ENCODE measurements at regions not wholly inside any gene's neighbourhood (a gene's known extent, or its start where the extent isn't known, plus 50 kb on each side); places are given as distances from the start of the nearest gene placed in this dataset.
A peak's percentile ranks its signal among the peaks of the same experiment; 100 is the strongest.

DNA sequence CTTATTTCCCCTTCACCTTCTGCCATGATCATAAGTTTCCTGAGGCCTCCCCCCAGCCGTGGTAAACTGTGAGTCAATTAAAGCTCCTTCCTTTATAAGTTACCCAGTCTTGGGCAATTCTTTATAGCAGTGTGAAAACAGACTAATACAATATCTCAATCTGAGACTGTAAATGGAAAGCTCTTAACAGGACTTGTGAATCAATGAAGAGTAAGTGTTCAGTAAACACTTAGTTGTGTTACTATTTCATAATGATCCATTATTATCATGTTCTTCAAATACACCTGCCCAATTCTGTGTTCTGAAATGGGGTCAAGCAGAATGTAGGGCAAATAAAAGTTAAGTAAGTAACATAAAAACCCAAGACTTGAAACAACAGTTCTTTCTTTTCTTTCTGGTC lies 266.2 kb downstream of the TENT5A start:
- Histone ChIP-seq H3K9me3 (ENCODE audit: control insufficient read depth in 4 of 4, insufficient read depth in 3 of 4, low read length in 3 of 4) (no peaks in the 10 kb centered on the region), H3K4me3 (no peak overlapping the region), H3K4me1 (ENCODE audit: control insufficient read depth in 5 of 5, insufficient read depth in 5 of 5, low read length in 5 of 5) (no peaks in the 10 kb centered on the region), H3K36me3 (ENCODE audit: control insufficient read depth in 4 of 4, insufficient read depth in 4 of 4, low read length in 4 of 4) (no peaks in the 10 kb centered on the region), H3K27me3 (ENCODE audit: control insufficient read depth in 3 of 3, insufficient read depth in 3 of 3, low read length in 2 of 3) (no peaks in the 10 kb centered on the region), H3K27ac (ENCODE audit: low read depth in 1 of 2, low read length in 1 of 2) (no peak overlapping the region), H3K9ac (ENCODE audit: insufficient read depth in 1 of 2, low read length in 2 of 2) (no peak overlapping the region)
- 17 to 20% methylated on average over 1 of the region's 1 CpG for WGBS, 2 donors
- ATAC-seq (ENCODE audit: insufficient read depth, low FRiP score), result peak; percentile 11
- TF ChIP-seq, protein P1, sequence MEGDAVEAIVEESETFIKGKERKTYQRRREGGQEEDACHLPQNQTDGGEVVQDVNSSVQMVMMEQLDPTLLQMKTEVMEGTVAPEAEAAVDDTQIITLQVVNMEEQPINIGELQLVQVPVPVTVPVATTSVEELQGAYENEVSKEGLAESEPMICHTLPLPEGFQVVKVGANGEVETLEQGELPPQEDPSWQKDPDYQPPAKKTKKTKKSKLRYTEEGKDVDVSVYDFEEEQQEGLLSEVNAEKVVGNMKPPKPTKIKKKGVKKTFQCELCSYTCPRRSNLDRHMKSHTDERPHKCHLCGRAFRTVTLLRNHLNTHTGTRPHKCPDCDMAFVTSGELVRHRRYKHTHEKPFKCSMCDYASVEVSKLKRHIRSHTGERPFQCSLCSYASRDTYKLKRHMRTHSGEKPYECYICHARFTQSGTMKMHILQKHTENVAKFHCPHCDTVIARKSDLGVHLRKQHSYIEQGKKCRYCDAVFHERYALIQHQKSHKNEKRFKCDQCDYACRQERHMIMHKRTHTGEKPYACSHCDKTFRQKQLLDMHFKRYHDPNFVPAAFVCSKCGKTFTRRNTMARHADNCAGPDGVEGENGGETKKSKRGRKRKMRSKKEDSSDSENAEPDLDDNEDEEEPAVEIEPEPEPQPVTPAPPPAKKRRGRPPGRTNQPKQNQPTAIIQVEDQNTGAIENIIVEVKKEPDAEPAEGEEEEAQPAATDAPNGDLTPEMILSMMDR (IDR thresholded peaks at IDR 0.05; ENCODE audit: control extremely low read depth, extremely low read depth), result no peak
- peak in 2 of 3 donors; percentile 19 to 22 for DNase-seq

DNA sequence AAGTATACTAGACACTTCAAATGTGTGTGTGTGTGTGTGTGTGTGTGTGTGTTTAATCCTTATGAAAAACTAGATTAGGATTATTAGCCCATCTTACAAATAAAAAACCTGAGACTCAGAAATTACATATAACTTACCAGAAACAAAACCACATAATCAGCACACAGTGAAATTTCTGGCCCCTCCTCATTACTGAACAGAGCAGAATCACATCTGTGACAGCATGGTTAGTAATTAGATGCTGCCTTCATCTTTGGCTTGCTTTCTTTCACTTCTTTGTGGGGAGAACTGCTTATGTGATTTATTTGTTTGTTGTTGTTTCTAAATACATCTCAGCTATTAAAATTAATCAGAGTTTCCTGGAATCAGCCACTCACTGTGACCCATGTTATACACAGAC lies 267.1 kb downstream of the TENT5A start:
- Histone ChIP-seq H3K4me1 (ENCODE audit: control insufficient read depth in 5 of 5, insufficient read depth in 5 of 5, low read length in 5 of 5) (no peaks in the 10 kb centered on the region), H3K4me3 (no peak overlapping the region), H3K27ac (ENCODE audit: low read depth in 1 of 2, low read length in 1 of 2) (no peak overlapping the region), H3K9ac (ENCODE audit: insufficient read depth in 1 of 2, low read length in 2 of 2) (no peak overlapping the region), H3K27me3 (ENCODE audit: control insufficient read depth in 3 of 3, insufficient read depth in 3 of 3, low read length in 2 of 3) (no peaks in the 10 kb centered on the region), H3K36me3 (ENCODE audit: control insufficient read depth in 4 of 4, insufficient read depth in 4 of 4, low read length in 4 of 4) (no peaks in the 10 kb centered on the region), H3K9me3 (ENCODE audit: control insufficient read depth in 4 of 4, insufficient read depth in 3 of 4, low read length in 3 of 4) (no peaks in the 10 kb centered on the region)
- no peak for DNase-seq
- TF ChIP-seq, protein P1 (IDR thresholded peaks at IDR 0.05; ENCODE audit: control extremely low read depth, extremely low read depth), result no peak
- no peak for ATAC-seq (ENCODE audit: insufficient read depth, low FRiP score)

DNA sequence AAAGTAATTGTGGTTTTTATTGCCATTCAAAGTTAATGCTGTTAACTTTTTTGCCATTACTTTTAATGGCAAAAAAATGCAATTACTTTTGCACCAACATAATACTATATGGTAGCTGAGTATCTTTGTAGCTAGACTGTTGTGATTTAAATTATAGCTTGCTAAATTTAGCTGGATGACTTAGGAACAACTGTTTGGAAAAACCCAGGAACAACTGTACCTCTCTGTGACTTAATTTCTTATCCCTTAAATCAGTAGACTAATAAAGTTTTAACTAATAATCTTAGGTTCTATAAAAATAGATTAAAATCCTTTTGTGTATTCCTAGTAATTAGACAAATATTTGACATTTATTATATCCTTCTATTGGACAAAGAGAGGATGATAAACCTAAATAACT lies 268.2 kb downstream of the TENT5A start:
- ATAC-seq (ENCODE audit: insufficient read depth, low FRiP score) (no peak), DNase-seq (no peak)
- H3K36me3 ChIP-seq (ENCODE audit: control insufficient read depth in 4 of 4, insufficient read depth in 4 of 4, low read length in 4 of 4), result no peaks in the 10 kb centered on the region
- no peaks in the 10 kb centered on the region for H3K9me3 ChIP-seq (ENCODE audit: control insufficient read depth in 4 of 4, insufficient read depth in 3 of 4, low read length in 3 of 4)
- H3K27me3 ChIP-seq (ENCODE audit: control insufficient read depth in 3 of 3, insufficient read depth in 3 of 3, low read length in 2 of 3), result no peaks in the 10 kb centered on the region
- H3K4me1 ChIP-seq (ENCODE audit: control insufficient read depth in 5 of 5, insufficient read depth in 5 of 5, low read length in 5 of 5), result peaks cover 0 to 3% (median 0%) of the 10 kb centered on the region in 5 donors
- TF ChIP-seq, protein P1 (IDR thresholded peaks at IDR 0.05; ENCODE audit: control extremely low read depth, extremely low read depth), result no peak
- no peak overlapping the region for H3K27ac ChIP-seq (ENCODE audit: low read depth in 1 of 2, low read length in 1 of 2)
- H3K4me3 ChIP-seq, result no peak overlapping the region
- no peak overlapping the region for H3K9ac ChIP-seq (ENCODE audit: insufficient read depth in 1 of 2, low read length in 2 of 2)

DNA sequence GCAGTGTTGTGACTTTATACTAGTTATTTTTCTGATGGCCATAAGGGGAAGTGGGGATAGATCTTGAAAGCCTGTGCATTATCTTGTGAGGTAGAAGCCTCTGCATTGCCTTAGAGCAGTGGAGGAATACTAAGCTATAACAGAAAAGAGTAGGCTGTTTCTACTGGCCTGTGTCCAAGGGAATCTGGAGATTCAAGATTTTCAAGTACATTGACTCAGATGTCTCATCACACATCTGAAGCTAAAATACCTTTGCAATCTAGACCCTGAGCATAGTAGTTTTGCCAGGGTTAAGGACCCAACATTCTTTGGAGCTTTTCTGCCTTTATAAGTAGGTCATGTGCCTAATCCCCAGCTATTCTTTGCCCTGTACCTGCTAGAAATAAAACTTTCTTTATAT lies 272.3 kb downstream of the TENT5A start:
- Histone ChIP-seq H3K27ac (ENCODE audit: low read depth in 1 of 2, low read length in 1 of 2) (no peak overlapping the region), H3K27me3 (ENCODE audit: control insufficient read depth in 3 of 3, insufficient read depth in 3 of 3, low read length in 2 of 3) (no peaks in the 10 kb centered on the region), H3K36me3 (ENCODE audit: control insufficient read depth in 4 of 4, insufficient read depth in 4 of 4, low read length in 4 of 4) (no peaks in the 10 kb centered on the region), H3K9ac (ENCODE audit: insufficient read depth in 1 of 2, low read length in 2 of 2) (no peak overlapping the region), H3K4me1 (ENCODE audit: control insufficient read depth in 5 of 5, insufficient read depth in 5 of 5, low read length in 5 of 5) (peaks cover 0 to 3% (median 0%) of the 10 kb centered on the region in 5 donors), H3K9me3 (ENCODE audit: control insufficient read depth in 4 of 4, insufficient read depth in 3 of 4, low read length in 3 of 4) (no peaks in the 10 kb centered on the region), H3K4me3 (no peak overlapping the region)
- TF ChIP-seq, protein P1 (IDR thresholded peaks at IDR 0.05; ENCODE audit: control extremely low read depth, extremely low read depth), result no peak
- no peak for ATAC-seq (ENCODE audit: insufficient read depth, low FRiP score)
- DNase-seq, result peak in 1 of 3 donors; percentile 35

Data from lung (tissue), 11 donors.